Activated T-cell treated with anti-CD3 and anti-CD28 coated beads for 48 hours (primary cell): ENCODE measurements at regions not wholly inside any gene's neighbourhood (a gene's known extent, or its start where the extent isn't known, plus 50 kb on each side); places are given as distances from the start of the nearest gene placed in this dataset.
"Not testable (repeated sequence)": the region's sequence is repeated elsewhere in the genome, so short reads cannot be mapped to it uniquely, and the experiment has no call there.

Experiments used
- DNase-seq: peaks from one replicate; pipeline ENCODE4 v3.0.0-alpha.2; 2020; ENCODE audit warnings: low read depth

- DNase-seq: no peak
Measured at GRCh38 chr2:134023854-134024253, 230.0 kb upstream of the MGAT5 start.

- DNase-seq: no peak
Measured at GRCh38 chr2:134027980-134028379, 225.9 kb upstream of the MGAT5 start.

GRCh38 chr2:134029418-134029817 is 224.5 kb upstream of the MGAT5 start:
- DNase-seq: no peak

- DNase-seq: no peak
Measured at GRCh38 chr2:134031539-134031938, 222.3 kb upstream of the MGAT5 start.

GRCh38 chr2:134035605-134036370 is 218.1 kb upstream of the MGAT5 start:
- no peak for DNase-seq

- DNase-seq: no peak
Measured at GRCh38 chr2:134039912-134040581, 213.8 kb upstream of the MGAT5 start.

GRCh38 chr2:134040626-134041172 is 213.2 kb upstream of the MGAT5 start:
- DNase-seq: not testable (repeated sequence)

GRCh38 chr2:134041877-134042276 is 212.0 kb upstream of the MGAT5 start:
- DNase-seq: no peak

GRCh38 chr2:134043028-134043427 is 210.8 kb upstream of the MGAT5 start:
- not testable (repeated sequence) for DNase-seq

GRCh38 chr2:134052173-134052572 is 201.7 kb upstream of the MGAT5 start:
- DNase-seq: no peak

GRCh38 chr2:134056173-134056572 is 197.7 kb upstream of the MGAT5 start:
- no peak for DNase-seq

GRCh38 chr2:134061066-134061465 is 192.8 kb upstream of the MGAT5 start:
- DNase-seq: not testable (repeated sequence)

- not testable (repeated sequence) for DNase-seq
Measured at GRCh38 chr2:134062235-134062634, 191.6 kb upstream of the MGAT5 start.

GRCh38 chr2:134063916-134064315 is 190.0 kb upstream of the MGAT5 start:
- DNase-seq: not testable (repeated sequence)

- DNase-seq: no peak
Measured at GRCh38 chr2:134070281-134070741, 183.6 kb upstream of the MGAT5 start.

- DNase-seq: no peak
Measured at GRCh38 chr2:134072341-134072740, 181.5 kb upstream of the MGAT5 start.

GRCh38 chr2:134073023-134073422 is 180.8 kb upstream of the MGAT5 start:
- no peak for DNase-seq

- no peak for DNase-seq
Measured at GRCh38 chr2:134074619-134075018, 179.3 kb upstream of the MGAT5 start.

- DNase-seq: no peak
Measured at GRCh38 chr2:134075204-134075603, 178.7 kb upstream of the MGAT5 start.

GRCh38 chr2:134078354-134078753 is 175.5 kb upstream of the MGAT5 start:
- no peak for DNase-seq

- no peak for DNase-seq
Measured at GRCh38 chr2:134079373-134079772, 174.5 kb upstream of the MGAT5 start.

GRCh38 chr2:134080386-134081089 is 173.3 kb upstream of the MGAT5 start:
- no peak for DNase-seq
